ENCODE measurements at regions not wholly inside any gene's neighbourhood (a gene's known extent, or its start where the extent isn't known, plus 50 kb on each side); places are given as distances from the start of the nearest gene placed in this dataset.

GRCh38 chr7:35371221-35371620 lies 117.3 kb upstream of the TBX20 start:
- TF ChIP-seq CTCF (IDR thresholded peaks at IDR 0.05; ENCODE audit: insufficient read depth, low read length, poor library complexity, severe bottlenecking) (no peak), EZH2phosphoT487 (conservative IDR thresholded peaks at IDR 0.05; ENCODE audit: low read length) (no peak)

Measured in SU-DHL-6 (cell line).